DMS153 treated with DMSO at 0.1 percent for 48 hours (cell line): ENCODE measurements at regions not wholly inside any gene's neighbourhood (a gene's known extent, or its start where the extent isn't known, plus 50 kb on each side); places are given as distances from the start of the nearest gene placed in this dataset.
A peak's percentile ranks its signal among the peaks of the same experiment; 100 is the strongest.
"Not testable (repeated sequence)": the region's sequence is repeated elsewhere in the genome, so short reads cannot be mapped to it uniquely, and the experiment has no call there.

Experiments used
- DNase-seq: peaks from one replicate; lab custom pipeline; 2025; ENCODE audit not compliant: unreplicated experiment; lab: John Stamatoyannopoulos, UW

DNA sequence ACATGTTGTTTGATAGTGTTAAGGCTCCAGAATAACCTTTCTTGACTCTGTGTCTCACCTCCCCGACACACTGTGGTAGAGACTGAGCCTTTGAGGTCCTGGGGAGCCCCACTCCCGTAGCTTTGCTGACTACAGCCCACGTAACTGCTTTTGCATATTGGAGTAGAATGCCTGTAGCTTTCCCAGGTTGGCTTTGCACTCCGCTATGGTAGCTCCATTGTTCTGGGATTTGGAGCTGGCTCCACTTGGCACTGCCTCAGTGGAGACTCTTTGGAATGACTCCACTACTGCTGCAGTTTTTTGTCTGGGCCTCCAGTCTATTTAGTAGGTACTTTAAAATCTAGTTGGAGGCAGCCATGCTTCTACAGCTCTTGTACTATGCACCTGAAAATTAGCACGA, 56.2 kb upstream of the ANXA1 start:
- no peak for DNase-seq

DNA sequence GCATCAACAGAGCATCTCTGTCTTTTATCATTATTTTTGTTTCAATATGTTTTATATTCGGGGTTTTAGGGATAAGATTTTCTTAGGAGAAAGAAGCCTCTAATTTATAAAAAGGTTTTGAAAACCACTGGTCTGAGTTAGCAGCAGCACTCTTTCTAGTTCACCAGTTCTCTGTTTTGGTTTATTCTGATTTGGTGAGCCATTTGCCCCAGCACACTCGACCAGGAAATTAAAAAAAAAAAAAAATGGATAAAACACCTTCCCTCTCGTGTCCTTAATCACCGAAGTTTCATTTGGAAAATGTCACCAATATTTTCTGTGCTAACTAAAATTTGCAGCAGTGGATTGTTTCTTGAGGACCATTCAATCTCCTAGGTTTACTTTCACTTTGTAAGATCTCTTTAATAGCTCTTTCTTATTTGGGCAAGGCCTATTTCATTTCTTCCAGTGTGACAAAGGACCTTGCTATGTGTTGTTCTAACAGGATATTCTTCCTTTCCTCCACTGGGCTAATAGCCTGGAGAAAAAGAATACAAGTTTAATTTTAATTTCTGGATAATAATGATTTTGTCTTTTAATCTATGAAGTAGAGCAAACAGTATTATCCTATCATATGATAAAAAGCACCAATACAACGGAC, 57.8 kb upstream of the ANXA1 start:
- no peak for DNase-seq

DNA sequence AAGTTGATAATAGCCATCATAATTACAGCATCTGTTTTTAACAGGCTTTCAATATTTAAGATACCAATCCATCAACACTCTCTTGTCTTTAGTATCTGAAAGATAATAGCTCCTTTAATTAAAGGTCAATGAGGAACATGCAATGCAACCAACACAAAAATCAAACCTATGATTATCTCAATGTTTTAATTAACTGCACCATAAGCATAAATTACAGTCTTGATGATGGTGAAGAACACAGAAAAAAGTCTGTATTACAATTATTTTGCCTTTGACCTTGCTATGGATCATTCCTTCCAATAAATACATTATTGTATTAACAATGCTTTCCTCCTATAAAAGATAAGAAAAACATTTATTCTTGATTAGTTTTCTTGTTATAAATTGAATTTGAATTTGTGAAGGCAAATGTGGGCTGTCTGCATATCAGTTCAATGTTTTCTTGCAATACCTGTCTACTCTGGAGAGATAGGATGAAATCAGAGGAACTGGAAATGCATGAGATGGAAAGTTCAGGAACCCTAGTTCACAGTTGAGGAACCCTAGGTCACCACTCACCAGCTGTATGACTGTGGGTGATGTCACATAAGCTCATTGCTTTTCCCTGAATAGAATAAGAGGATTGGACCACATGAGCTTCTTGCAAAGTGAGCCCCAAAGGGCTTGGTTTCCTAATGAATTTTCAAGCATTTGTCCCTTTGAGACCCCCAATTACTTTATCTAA, 58.5 kb upstream of the ANXA1 start:
- no peak for DNase-seq

DNA sequence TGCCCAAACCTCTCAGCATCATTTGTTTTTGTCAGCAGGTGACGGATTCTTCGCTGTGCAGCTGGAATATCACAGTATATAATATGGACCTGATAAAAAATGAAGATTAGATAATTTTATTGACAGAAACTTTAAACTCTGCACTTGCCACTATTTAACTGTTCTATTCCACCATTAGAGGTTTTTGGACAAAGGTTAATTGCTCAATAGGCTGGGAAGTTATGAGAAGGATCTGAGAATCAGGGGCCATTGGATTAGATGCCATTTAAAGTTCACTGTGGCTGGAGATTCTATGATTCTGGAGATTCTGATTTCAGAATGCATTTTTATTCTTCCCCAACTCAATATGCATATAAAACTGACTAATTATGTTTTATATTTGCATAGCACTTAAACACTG, 59.8 kb upstream of the ANXA1 start:
- no peak for DNase-seq

DNA sequence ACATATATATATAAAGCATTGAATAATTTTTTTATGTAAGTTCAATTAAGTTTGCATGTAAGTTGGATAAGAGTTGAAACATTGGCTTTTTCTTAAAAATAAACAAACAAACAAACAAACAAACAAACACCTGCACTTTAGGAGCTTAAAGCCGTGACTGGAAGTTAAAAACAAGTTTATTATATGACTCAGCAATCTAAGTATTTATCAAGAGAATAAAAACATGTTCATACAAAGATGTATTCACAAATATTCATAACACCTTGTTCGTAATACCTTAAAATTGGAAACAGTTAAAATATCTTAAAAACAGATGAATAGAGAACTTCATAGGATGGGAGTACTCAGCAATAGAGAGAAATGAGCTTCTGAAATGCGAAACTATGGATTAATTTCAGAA, 61.5 kb upstream of the ANXA1 start:
- no peak for DNase-seq

DNA sequence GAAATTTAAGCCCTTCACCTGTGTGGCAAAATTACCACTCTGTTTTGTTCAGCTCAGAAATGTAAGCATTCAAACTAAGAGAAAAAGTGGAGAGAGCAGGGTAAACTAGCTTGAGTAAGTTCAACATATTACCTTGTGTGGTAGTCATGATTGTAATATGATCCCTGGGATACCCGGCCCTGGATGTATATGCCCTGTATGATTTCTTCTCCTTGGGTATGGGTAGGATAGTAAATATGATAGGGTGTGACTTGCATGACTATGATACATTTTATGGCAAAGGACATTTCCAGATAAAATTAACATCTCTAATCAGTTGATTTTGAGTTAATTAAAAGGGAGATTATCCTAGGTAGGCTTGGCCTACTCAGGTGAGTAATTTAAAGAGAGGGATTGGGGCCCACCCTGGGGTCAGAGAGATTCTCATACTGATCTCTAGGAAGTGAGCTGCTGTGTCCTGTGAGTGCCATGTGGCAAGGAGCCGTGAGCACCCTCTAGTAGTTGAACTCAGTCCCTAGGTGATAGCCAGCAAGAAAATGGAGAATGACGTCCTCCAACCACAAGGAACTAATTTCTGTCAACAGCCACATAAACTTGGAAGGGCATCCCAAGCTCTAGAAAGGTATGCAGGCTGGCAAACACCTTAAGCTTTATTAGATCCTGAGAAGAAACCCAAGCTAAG, 62.2 kb upstream of the ANXA1 start:
- DNase-seq = no peak

DNA sequence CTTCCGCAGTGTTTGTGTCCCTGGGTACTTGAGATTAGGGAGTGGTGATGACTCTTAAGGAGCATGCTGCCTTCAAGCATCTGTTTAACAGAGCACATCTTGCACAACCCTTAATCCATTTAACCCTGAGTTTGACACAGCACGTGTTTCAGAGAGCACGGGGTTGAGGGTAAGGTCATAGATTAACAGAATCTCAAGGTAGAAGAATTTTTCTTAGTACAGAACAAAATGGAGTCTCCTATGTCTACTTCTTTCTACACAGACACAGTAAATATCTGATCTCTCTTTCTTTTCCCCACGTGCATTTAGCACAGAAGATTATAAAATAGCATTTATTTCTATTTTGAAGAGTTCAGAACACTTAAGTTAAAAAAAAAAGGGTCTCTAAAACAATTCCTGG, 63.8 kb upstream of the ANXA1 start:
- DNase-seq = not testable (repeated sequence)

DNA sequence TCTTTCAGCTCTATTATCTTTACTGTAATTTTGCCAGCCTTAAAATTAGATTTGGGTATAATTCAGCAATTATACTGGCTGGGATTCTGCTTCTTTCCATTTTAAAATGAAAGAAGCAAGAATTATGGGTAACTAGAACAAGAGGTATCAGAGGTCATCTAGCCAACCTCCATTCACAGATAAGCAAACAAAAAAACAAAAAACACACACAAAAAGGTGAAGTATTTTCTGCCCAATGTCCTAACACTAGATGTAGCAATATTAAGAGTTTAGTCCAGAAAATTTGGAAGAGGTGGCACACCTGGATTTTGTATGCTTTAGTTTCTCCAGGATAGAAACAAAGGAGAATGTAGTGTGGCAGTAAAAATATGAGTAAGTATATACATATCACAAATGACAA, 68.1 kb upstream of the ANXA1 start:
- DNase-seq = no peak

DNA sequence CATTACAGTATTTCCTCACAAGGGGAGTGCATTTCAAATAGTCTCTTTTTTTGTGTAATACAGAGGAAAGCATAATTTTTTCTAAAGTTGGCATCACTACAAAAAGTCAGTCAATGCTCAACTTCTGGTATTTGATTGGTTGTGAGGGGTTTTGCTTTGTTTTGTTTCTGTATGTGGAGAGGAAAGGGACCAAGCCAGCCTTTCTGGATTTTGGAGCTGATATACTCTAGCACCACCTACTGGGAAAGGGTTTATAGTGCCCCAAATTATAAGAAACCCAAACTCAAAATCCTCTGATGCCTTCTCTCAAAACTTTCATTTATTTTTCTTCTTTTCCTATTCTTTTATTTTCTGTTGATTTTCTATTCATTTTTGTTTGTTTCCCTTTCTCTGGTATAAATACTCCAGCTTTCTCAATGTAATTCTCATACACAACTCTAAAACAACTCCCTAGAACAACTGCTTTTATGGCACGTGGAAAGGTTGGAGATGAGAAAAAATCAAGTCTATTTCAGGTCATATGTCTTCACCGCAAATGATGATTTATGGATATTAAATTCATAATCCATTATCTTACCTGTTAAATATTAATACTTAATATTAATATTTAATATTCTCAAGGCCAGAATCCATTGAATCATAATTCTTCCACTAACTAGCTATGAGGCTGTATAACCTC, 69.5 kb upstream of the ANXA1 start:
- peak; percentile 3 for DNase-seq

DNA sequence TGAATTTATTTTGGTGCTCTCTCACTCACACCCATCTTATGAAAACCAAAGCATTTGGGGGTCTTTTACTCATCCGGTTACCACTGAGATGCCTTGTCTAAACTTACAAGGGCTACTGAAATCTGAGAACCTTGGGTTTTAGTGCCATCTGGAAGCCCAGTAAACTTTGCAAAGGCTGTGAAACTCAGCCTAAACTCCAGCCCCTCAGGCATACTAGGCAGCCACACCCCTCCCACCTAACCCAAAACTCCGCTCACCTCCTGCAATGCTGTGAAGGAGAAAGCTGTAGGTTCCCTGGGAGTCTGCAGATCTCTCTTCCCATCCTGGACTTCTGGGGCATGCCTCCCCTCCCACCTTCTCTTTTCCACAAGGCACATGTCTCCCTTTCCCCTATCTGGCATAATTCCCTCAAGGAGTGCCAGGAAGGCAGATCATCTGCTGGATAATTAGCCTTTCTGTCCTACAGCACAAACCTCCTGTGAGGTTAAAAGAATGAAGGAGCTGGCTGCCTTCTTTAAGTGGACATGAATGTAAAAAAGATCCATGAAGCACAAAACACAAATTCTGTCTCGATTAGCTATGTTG, 71.5 kb upstream of the ANXA1 start:
- DNase-seq = no peak

DNA sequence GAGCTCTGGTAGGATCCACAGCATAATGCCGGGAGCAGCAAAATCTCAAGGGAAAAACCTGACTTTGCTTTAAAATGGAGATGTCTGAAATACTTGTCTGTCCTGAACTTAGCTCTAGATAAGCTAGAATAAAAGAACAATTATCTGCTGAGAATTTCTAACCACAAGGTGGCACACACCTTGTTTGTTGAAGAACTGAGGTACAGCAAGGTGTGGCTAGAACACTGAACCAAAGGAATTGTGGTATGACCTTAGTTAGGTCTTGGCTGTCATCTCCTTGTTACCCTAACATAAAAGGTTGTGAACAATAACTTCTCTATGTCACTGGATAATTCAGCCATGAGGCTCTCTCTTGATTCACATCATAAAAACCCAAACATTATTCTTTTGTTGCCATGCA, 72.3 kb upstream of the ANXA1 start:
- no peak for DNase-seq

DNA sequence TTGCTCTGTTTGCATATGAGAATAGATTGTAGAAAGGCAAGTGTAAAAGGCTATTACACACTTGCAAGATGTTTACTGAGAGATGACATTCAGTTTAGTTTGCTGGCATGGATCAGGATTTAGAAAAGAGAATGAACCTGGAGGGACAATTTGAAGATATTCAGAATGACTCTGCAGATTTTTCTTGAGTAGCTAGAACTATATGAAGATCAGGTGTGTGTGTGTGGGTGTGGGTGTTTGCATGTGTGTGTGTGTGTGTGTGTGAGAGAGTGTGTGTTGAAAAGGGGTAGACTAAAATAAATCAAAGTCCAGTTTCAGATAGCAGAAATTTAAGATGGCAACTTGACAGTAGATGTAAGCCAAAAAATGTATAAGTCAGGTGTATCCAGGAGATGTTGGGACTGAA, 74.0 kb upstream of the ANXA1 start:
- no peak for DNase-seq

DNA sequence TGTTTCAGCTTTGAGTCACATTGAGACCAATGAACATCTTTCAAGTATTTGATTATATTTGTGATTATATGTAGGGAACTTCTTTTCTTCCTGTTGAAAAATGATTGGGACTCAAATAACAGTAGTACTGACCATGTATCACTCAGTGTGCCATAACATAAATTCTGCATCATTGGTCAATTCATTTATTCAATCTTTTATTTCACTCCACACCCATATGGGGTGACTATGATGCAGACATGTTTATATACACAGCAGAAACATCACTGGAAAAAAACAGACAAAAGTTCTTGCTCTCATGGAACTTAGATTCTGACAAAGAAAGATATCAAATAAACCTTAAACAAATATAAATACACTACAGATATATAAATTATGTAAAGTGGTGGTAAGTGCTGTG, 74.7 kb upstream of the ANXA1 start:
- DNase-seq = no peak

DNA sequence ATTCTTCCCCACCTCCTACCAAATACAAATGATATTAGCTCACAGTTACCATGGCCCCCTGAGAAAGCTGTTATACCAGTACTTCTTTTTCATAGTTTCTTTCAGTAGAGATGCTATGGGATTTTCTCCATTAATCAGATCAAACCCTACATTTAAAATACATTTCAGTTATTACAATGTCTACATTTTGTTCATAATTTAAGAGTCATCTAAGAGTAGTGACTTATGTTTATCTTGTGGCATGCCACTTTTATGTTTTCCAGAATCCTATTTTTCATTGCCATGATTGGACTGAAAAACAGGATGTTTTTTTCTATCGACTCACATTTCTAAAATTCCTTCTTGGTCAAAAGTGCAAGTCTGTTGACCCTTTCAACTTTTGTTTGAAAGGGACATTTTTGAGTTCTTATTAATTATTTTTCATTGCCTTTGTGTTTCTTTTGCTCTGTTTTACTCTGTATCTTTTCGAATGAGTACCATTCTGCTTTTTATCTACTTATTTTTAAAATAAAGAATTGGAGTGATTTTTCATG, 77.4 kb upstream of the ANXA1 start:
- no peak for DNase-seq

DNA sequence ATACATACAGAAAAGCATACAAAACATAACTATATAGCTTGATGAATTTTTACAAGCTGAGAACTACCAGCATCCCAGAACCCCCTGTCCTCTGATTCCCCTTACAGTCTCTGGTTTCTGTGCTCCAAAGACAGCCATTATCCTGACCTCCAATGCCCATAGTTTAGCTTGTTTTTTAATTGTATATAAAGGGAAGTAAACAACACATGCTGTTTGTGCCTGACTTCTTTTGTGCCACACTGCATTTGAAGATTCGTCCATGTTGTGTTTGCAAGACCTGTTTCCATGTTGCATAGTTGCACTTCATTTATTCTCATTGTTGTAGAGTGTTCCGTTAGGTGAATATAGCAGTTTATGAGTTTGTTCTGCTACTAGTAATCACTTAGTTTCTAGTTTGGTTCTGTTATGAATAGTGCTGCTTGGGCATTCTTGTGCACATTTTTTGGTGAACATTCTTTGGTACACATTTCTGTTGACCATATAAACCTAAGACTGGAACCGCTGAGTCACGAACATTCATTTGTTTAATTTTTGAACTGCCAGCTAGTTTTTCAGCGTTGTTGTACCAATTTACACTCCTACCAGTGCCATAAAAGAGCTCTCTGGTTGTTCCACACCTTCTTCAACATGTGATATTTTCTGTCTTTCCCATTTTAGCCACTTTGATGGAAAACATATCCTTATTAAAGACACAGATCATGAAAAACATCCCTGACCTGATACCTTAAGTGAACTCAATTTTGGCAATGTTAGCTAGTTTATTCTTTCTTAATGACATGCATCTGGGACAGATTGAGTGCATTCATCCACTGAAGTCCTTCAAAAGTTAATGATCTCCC, 78.1 kb upstream of the ANXA1 start:
- DNase-seq = no peak

DNA sequence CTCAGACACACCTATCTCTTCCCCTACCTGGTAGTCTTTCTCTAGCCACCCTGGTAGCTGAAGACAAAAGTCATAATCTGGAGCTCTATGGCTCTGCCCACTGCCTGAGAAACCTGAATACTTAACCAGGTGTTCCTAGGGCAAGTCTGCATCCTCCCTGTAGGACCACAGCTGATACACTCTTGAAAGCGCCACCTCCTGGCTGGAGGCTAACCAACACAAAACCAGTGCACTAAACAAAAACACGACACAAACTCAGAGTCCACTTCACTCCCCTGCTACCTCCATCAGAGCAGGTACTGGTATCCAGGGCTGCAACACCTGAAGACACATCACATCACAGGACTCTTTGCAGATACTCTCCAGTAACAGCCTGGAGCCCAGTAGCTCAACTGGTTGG, 84.6 kb upstream of the ANXA1 start:
- DNase-seq = no peak

DNA sequence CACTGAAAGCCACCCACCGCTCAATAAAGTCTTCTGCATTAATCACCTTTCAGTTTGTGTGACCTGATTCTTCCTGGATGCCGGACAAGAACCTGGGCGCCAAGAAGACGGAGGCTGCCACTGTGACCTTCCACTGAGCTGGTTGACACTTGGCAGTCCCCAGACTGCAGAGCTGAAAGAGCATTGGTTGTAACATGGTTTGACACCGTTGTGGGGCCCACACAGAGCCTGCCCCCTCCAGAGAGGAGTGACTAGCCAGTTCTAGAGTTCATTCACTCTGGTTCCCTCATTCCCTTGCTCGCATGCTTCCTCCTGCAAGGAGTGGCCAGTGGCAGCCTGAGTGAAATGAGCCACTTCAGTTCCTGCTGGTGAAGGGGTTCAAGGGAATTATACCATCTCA, 86.2 kb upstream of the ANXA1 start:
- no peak for DNase-seq

DNA sequence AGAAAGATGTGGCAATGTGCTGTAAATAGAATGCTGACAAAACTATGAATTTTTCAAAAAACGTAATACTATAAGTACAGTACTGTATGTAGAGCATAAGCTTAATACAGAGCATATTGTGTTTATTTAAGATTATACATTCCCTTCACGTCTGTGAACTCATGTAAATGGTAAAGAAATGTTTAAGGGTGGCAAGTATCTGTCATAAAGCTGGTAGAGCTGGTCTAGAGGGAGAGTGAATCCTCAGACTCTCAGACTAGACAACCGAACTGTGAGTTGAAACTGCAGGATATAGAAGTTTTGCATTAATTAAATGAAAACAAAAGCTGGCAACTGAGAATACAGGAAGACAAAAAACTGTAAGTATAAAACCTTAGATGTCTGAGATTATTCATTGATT, 87.3 kb upstream of the ANXA1 start:
- DNase-seq = no peak

DNA sequence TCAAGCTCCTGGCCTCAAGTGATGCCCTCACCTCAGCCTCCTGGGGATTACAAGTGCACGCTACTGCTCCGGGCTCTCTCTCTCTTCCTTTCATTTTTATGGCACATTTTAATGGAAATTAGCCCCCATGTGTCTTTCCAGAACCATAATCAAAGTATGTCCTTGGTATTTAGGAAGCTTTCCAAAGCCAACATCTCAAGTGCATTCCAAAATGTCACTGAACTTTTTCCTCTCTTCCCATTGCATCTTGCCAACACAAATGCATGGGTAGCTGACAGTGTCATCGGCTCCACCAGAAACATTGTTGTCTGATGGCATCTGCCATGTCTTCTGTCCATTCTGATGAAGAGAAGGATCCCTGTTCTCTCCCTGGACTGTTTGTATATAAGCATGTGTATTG, 90.5 kb upstream of the ANXA1 start:
- DNase-seq = no peak

DNA sequence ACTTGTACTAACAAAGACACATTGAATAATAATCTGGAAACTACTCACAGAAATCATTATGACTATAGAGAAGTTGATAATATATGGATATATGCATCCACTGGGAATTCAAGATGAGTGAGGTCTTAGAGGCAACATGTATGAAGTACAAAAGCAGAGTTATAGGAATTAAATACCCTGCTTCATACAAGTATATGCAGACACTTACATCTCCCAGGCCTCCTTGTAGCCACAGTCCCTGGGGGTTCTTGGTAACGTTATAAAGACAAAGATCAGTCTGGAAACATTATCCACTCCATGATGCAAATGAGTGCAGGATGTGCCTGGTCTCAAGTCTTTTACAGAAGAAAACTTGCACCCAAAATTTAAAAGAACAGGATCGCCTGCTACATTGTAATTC, 92.4 kb upstream of the ANXA1 start:
- no peak for DNase-seq
